OCI-LY3 (cell line): ENCODE measurements at regions not wholly inside any gene's neighbourhood (a gene's known extent, or its start where the extent isn't known, plus 50 kb on each side); places are given as distances from the start of the nearest gene placed in this dataset.

Experiments
- H2AFZ ChIP-seq: fragments of 200-600, 300-600 bp; shearing (Covaris generic); 2 replicates; pipeline ENCODE4 v1.6.0; 2014; ENCODE audit warnings: antibody characterized with exemption, low read depth, low read length
- H3K27ac ChIP-seq: fragments of 200-600, 300-600 bp; sonication (generic); 2 replicates; pipeline ENCODE4 v1.5.1; 2014; ENCODE audit warnings: mild to moderate bottlenecking, low read length, moderate library complexity, mixed read lengths
- H3K27me3 ChIP-seq: fragments of 200-600, 300-600 bp; sonication (generic); 2 replicates; pipeline ENCODE4 v1.6.1; 2014; ENCODE audit warnings: low read depth, low read length, mixed read lengths
- H3K36me3 ChIP-seq: fragments of 200-600, 300-600 bp; sonication (generic); replicated peaks from 2 replicates; pipeline ENCODE3; 2014; ENCODE audit warnings: low read depth, low read length, mixed read lengths
- H3K4me1 ChIP-seq: fragments of 300-600, 200-600 bp; sonication (generic); 2 replicates; pipeline ENCODE4 v1.6.1; 2014; ENCODE audit warnings: low read length, mixed read lengths
- H3K4me2 ChIP-seq: fragments of 200-600, 300-600 bp; sonication (generic); 2 replicates; pipeline ENCODE4 v1.6.1; 2014; ENCODE audit warnings: low read length, mixed read lengths
- H3K4me3 ChIP-seq: fragments of 300-600, 200-600 bp; sonication (generic); 2 replicates; pipeline ENCODE4 v1.5.1; 2014; ENCODE audit warnings: antibody characterized with exemption, mild to moderate bottlenecking, low read length, moderate library complexity
- H3K79me2 ChIP-seq: fragments of 300-600, 200-600 bp; shearing (Covaris generic); 2 replicates; pipeline ENCODE4 v1.6.1; 2014; ENCODE audit warnings: mild to moderate bottlenecking, low read length, mixed read lengths
- H3K9ac ChIP-seq: fragments of 300-600, 200-600 bp; shearing (Covaris generic); 2 replicates; pipeline ENCODE4 v1.6.0; 2014; ENCODE audit warnings: mild to moderate bottlenecking, low read length, moderate library complexity
- H3K9me3 ChIP-seq: fragments of 200-600, 300-600 bp; shearing (Covaris generic); 2 replicates; pipeline ENCODE4 v1.6.1; 2014; ENCODE audit warnings: low read length, mixed read lengths; ENCODE audit not compliant: insufficient read depth
- H4K20me1 ChIP-seq: fragments of 200-600, 300-600 bp; sonication (generic); 2 replicates; pipeline ENCODE4 v1.6.1; 2016; ENCODE audit warnings: low read length, mixed read lengths; ENCODE audit not compliant: insufficient read depth
- EZH2phosphoT487 ChIP-seq: fragments of 200-600 bp; shearing (Covaris generic); IDR thresholded peaks from 2 replicates; pipeline ENCODE4 v1.6.1; 2018; ENCODE audit warnings: antibody characterized with exemption, mixed run types, low read depth
- TF ChIP-seq, protein P1 (sequence below): fragments of 200-600, 300-600 bp; sonication (generic); IDR thresholded peaks from 2 replicates; pipeline ENCODE4 v1.5.1; 2014; ENCODE audit warnings: antibody characterized with exemption, low read length, low read depth

GRCh38 chr4:3663791-3664190 lies 102.4 kb upstream of the ADRA2C start:
- Histone ChIP-seq H3K4me3 (no peak overlapping the region), H3K9me3 (no peaks in the 10 kb centered on the region), H3K9ac (no peak overlapping the region), H3K4me2 (no peak overlapping the region), H3K27me3 (peaks cover 33% of the 10 kb centered on the region), H3K36me3 (no peaks in the 10 kb centered on the region), H4K20me1 (no peaks in the 10 kb centered on the region), H3K4me1 (peaks cover 9% of the 10 kb centered on the region), H2AFZ (no peak overlapping the region), H3K79me2 (no peaks in the 10 kb centered on the region), H3K27ac (no peak overlapping the region)
- TF ChIP-seq, protein P1, sequence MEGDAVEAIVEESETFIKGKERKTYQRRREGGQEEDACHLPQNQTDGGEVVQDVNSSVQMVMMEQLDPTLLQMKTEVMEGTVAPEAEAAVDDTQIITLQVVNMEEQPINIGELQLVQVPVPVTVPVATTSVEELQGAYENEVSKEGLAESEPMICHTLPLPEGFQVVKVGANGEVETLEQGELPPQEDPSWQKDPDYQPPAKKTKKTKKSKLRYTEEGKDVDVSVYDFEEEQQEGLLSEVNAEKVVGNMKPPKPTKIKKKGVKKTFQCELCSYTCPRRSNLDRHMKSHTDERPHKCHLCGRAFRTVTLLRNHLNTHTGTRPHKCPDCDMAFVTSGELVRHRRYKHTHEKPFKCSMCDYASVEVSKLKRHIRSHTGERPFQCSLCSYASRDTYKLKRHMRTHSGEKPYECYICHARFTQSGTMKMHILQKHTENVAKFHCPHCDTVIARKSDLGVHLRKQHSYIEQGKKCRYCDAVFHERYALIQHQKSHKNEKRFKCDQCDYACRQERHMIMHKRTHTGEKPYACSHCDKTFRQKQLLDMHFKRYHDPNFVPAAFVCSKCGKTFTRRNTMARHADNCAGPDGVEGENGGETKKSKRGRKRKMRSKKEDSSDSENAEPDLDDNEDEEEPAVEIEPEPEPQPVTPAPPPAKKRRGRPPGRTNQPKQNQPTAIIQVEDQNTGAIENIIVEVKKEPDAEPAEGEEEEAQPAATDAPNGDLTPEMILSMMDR = no peak
- TF ChIP-seq EZH2phosphoT487 = no peak

GRCh38 chr4:3662516-3662915 lies 103.7 kb upstream of the ADRA2C start:
- Histone ChIP-seq H4K20me1 (no peaks in the 10 kb centered on the region), H3K27me3 (peaks cover 36% of the 10 kb centered on the region), H3K79me2 (no peaks in the 10 kb centered on the region), H3K4me1 (peaks cover 9% of the 10 kb centered on the region), H2AFZ (no peak overlapping the region), H3K4me3 (no peak overlapping the region), H3K9me3 (no peaks in the 10 kb centered on the region), H3K27ac (no peak overlapping the region), H3K4me2 (no peak overlapping the region), H3K36me3 (no peaks in the 10 kb centered on the region), H3K9ac (no peak overlapping the region)
- TF ChIP-seq, protein P1 = no peak
- TF ChIP-seq EZH2phosphoT487 = no peak

DNA sequence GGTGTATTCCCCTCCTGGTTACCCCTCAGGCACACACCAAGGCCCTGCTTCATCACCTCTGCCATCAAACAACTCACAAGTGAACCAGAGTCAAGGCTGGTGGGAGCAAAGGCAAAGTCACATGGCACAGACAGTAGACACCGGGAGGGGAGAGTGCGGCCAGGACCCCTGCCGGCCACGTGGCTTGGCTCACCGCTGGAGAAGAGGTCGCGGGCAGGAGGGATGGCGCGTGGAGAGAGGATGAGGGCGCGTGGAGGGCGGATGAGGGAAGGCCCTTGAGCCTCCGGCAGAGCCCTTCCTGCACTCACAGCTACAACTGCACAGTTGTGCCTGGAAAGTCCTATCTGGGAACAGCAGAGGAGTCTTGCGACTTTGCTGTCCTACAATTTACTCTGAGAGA lies 104.2 kb upstream of the ADRA2C start:
- H2AFZ ChIP-seq = no peak overlapping the region
- H4K20me1 ChIP-seq = no peaks in the 10 kb centered on the region
- no peak overlapping the region for H3K4me3 ChIP-seq
- H3K9me3 ChIP-seq = no peaks in the 10 kb centered on the region
- TF ChIP-seq, protein P1 = no peak
- TF ChIP-seq EZH2phosphoT487 = no peak
- H3K4me1 ChIP-seq = peaks cover 9% of the 10 kb centered on the region
- H3K9ac ChIP-seq = no peak overlapping the region
- no peak overlapping the region for H3K27ac ChIP-seq
- H3K36me3 ChIP-seq = no peaks in the 10 kb centered on the region
- no peak overlapping the region for H3K4me2 ChIP-seq
- no peaks in the 10 kb centered on the region for H3K79me2 ChIP-seq
- peaks cover 36% of the 10 kb centered on the region for H3K27me3 ChIP-seq

- H3K27me3 ChIP-seq = peaks cover 42% of the 10 kb centered on the region
- TF ChIP-seq, protein P1 = no peak
- TF ChIP-seq EZH2phosphoT487 = no peak
- H3K4me1 ChIP-seq = peaks cover 4% of the 10 kb centered on the region
- H4K20me1 ChIP-seq = no peaks in the 10 kb centered on the region
- H3K4me2 ChIP-seq = no peak overlapping the region
- H3K36me3 ChIP-seq = no peaks in the 10 kb centered on the region
- H3K9me3 ChIP-seq = no peaks in the 10 kb centered on the region
- no peaks in the 10 kb centered on the region for H3K79me2 ChIP-seq
- no peak overlapping the region for H3K4me3 ChIP-seq
- H3K9ac ChIP-seq = no peak overlapping the region
- H2AFZ ChIP-seq = no peak overlapping the region
- H3K27ac ChIP-seq = no peak overlapping the region
Observed at GRCh38 chr4:3660928-3661515, 105.2 kb upstream of the ADRA2C start.
